ENCODE measurements at regions not wholly inside any gene's neighbourhood (a gene's known extent, or its start where the extent isn't known, plus 50 kb on each side); places are given as distances from the start of the nearest gene placed in this dataset.

DNA sequence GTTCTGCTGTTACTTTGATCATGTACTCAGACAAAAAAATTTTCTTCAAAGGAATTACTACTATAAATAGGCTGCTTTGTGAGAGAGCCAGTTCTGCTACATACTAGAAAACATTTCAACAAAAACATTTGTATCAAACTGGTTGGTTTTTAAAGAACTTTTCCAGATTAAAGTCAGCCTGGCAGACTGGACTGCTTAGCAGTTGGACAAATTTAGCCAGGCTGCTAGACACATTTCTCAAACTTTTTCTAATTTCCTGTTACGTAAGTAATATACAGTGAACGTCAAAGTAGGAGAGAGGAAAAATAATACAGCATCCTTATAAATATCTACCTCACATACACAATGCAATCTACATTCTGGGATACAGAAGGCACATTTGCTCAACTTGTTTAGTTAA, 109.5 kb downstream of the SP3 start:
- peak in 1 of 2 donors; percentile 35 for DNase-seq (ENCODE audit: low read depth in 1 of 2, low spot score in 1 of 2)
- Histone ChIP-seq H3K36me3 (no peaks in the 10 kb centered on the region), H3K4me3 (no peak overlapping the region), H3K27ac (no peak overlapping the region), H3K27me3 (no peaks in the 10 kb centered on the region), H3K9me3 (ENCODE audit: low read depth) (no peaks in the 10 kb centered on the region), H3K4me1 (ENCODE audit: low read depth) (no peaks in the 10 kb centered on the region)
- TF ChIP-seq, protein P1, sequence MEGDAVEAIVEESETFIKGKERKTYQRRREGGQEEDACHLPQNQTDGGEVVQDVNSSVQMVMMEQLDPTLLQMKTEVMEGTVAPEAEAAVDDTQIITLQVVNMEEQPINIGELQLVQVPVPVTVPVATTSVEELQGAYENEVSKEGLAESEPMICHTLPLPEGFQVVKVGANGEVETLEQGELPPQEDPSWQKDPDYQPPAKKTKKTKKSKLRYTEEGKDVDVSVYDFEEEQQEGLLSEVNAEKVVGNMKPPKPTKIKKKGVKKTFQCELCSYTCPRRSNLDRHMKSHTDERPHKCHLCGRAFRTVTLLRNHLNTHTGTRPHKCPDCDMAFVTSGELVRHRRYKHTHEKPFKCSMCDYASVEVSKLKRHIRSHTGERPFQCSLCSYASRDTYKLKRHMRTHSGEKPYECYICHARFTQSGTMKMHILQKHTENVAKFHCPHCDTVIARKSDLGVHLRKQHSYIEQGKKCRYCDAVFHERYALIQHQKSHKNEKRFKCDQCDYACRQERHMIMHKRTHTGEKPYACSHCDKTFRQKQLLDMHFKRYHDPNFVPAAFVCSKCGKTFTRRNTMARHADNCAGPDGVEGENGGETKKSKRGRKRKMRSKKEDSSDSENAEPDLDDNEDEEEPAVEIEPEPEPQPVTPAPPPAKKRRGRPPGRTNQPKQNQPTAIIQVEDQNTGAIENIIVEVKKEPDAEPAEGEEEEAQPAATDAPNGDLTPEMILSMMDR (IDR thresholded peaks at IDR 0.05; ENCODE audit: low read depth, low read length), result no peak

Measured in cardiac muscle cell (in vitro differentiated cells and primary cell).